Mesothelial cell of epicardium (in vitro differentiated cells): ENCODE measurements at regions not wholly inside any gene's neighbourhood (a gene's known extent, or its start where the extent isn't known, plus 50 kb on each side); places are given as distances from the start of the nearest gene placed in this dataset.

Experiments used
- DNase-seq, 2 experiments: peaks; one replicate each; pipeline ENCODE4 v3.0.0; 2021; ENCODE audit warnings: low spot score in 2 of 2; ENCODE audit not compliant: unreplicated experiment in 2 of 2
- H3K27ac Mint-ChIP-seq: 2 replicates; pipeline ENCODE4 v1.8.0; 2021; ENCODE audit warnings: mixed read lengths
- H3K27me3 Mint-ChIP-seq: 2 replicates; pipeline ENCODE4 v1.8.0; 2021; ENCODE audit warnings: low read depth, mixed read lengths
- H3K36me3 Mint-ChIP-seq: 2 replicates; pipeline ENCODE4 v1.8.0; 2021; ENCODE audit warnings: mixed read lengths
- H3K4me1 Mint-ChIP-seq: 2 replicates; pipeline ENCODE4 v1.8.0; 2021; ENCODE audit warnings: mixed read lengths
- H3K4me3 Mint-ChIP-seq: 2 replicates; pipeline ENCODE4 v1.8.0; 2021; ENCODE audit warnings: mild to moderate bottlenecking, moderate library complexity, mixed read lengths
- H3K9me3 Mint-ChIP-seq: 2 replicates; pipeline ENCODE4 v1.8.0; 2021; ENCODE audit warnings: mixed read lengths
- TF ChIP-seq, protein P1 (sequence below): fragments of 200-600 bp; sonication (generic); IDR thresholded peaks from one replicate; pipeline ENCODE4 v1.5.0; 2021; ENCODE audit warnings: antibody characterized with exemption; ENCODE audit not compliant: unreplicated experiment

DNA sequence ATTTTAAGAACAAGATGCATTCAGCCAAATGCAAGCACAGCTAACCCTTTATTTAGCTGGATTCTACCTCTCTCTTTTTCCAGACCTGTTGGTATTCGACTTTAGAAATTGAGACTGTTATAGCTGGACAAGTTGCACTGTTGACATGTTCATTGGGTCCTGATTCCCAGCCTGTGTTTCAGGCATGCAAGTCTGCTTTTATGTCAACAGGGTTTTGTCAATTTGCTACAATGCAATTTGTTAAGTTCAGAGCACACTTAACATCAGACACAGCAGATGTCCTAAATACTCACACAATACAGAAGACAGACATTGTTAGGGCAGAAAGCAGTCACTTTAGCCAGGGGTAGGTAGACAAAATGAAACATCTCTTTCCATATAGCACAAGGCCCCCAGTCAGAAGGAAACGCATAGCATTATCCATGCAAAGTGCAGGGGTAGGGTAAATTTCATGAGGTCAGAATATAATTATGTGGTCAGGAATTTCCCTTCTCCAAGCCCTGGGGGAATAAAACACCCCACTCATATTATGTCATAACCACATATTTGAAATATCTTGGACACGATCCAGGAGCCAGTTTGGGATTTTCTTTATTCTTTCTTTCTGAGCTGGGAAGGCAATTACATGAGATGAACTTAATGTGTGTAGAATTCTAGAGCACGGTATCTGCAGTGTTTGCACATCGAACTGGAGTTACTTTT is 504.1 kb downstream of the NTRK3 start:
- Mint-ChIP-seq H3K9me3 (no peaks in the 10 kb centered on the region), H3K27me3 (peaks cover 4% of the 10 kb centered on the region), H3K4me3 (no peak overlapping the region), H3K36me3 (no peaks in the 10 kb centered on the region), H3K27ac (peak overlapping the region; percentile 94), H3K4me1 (peaks cover 36% of the 10 kb centered on the region)
- TF ChIP-seq, protein P1, sequence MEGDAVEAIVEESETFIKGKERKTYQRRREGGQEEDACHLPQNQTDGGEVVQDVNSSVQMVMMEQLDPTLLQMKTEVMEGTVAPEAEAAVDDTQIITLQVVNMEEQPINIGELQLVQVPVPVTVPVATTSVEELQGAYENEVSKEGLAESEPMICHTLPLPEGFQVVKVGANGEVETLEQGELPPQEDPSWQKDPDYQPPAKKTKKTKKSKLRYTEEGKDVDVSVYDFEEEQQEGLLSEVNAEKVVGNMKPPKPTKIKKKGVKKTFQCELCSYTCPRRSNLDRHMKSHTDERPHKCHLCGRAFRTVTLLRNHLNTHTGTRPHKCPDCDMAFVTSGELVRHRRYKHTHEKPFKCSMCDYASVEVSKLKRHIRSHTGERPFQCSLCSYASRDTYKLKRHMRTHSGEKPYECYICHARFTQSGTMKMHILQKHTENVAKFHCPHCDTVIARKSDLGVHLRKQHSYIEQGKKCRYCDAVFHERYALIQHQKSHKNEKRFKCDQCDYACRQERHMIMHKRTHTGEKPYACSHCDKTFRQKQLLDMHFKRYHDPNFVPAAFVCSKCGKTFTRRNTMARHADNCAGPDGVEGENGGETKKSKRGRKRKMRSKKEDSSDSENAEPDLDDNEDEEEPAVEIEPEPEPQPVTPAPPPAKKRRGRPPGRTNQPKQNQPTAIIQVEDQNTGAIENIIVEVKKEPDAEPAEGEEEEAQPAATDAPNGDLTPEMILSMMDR, result no peak
- DNase-seq, result no peak

DNA sequence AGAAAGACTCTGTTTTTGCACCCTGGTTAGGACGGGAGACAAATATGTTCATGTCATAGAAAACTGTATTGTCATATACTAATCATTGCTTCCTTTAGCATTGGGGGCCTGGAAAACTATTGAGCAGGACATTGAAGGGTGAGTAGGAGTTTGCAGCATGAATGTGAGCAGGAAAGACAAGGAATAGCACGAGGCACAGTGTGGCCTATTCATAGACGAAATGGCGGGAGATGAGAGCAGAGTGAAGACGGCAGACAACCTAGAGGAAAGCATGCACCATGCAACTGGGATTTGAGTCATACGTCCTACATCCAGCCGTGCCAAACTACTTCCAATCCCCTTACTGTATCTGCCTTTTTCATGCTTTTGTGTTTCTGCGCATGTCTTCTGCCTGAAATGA is 508.1 kb downstream of the NTRK3 start:
- no peak for DNase-seq
- no peaks in the 10 kb centered on the region for H3K36me3 Mint-ChIP-seq
- no peak overlapping the region for H3K4me3 Mint-ChIP-seq
- peaks cover 36% of the 10 kb centered on the region for H3K4me1 Mint-ChIP-seq
- H3K9me3 Mint-ChIP-seq, result no peaks in the 10 kb centered on the region
- TF ChIP-seq, protein P1, result no peak
- no peak overlapping the region for H3K27ac Mint-ChIP-seq
- no peaks in the 10 kb centered on the region for H3K27me3 Mint-ChIP-seq

DNA sequence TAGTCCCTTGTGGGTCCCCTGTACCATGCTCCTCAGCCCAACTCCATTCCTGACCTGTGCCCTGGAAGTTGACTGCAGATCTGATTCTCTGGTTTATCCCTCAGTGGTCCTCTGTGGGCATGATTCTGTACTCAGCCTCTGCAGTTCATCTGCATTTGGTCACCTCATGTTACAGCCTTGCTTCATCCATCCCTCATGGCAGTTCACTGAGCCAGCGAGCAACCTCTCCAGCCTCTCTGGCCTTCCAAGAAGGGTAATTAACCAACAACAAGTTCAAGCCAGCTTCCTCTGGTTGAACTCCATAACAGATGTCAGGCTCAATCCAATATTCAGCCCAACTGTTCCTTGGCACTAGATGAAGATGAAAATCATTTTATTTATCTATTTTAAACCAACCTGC is 509.5 kb downstream of the NTRK3 start:
- Mint-ChIP-seq H3K27me3 (no peaks in the 10 kb centered on the region), H3K4me1 (peaks cover 22% of the 10 kb centered on the region), H3K4me3 (no peak overlapping the region), H3K36me3 (no peaks in the 10 kb centered on the region), H3K9me3 (no peaks in the 10 kb centered on the region), H3K27ac (no peak overlapping the region)
- no peak for DNase-seq
- TF ChIP-seq, protein P1, result no peak

DNA sequence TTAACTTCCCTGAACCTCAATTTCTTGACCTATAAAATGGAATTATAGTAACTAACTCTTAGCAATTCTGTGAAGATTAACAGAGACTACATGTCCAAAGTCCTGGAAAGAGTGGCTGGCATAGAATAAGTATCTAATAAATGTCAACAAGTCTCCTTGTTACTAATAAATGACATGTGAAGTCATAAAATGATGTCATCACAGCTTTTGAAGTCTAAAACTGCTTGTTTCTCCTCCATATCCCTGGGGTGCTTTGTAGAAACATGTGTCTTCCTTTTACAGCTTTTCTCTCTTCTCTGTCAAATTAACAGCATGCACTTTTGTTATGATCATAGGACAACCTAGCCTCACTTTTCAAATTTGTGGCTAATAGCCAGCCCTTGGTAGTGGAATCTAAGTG is 510.2 kb downstream of the NTRK3 start:
- no peak overlapping the region for H3K27ac Mint-ChIP-seq
- TF ChIP-seq, protein P1, result no peak
- no peaks in the 10 kb centered on the region for H3K9me3 Mint-ChIP-seq
- H3K4me3 Mint-ChIP-seq, result no peak overlapping the region
- DNase-seq, result no peak
- H3K27me3 Mint-ChIP-seq, result peaks cover 2% of the 10 kb centered on the region
- H3K36me3 Mint-ChIP-seq, result no peaks in the 10 kb centered on the region
- peaks cover 18% of the 10 kb centered on the region for H3K4me1 Mint-ChIP-seq

DNA sequence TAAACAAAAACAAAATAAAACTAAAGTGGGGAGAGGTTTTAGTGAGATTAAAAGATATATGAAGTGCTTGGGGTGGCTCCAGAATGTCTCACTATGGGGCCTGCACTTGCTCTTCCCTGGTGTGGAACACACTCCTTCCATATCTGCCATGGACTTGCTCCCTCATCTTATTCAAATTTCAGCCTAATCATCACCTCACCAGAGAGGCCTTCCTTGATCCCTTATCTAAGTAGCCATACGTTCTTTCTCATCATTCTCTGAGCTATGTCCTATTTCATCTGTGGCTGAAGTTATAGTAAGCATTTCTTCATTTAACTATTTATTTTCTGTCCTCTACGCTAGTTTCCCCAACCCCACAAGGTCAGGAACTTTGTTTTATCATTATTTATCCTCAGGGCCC is 511.7 kb downstream of the NTRK3 start:
- H3K36me3 Mint-ChIP-seq, result no peaks in the 10 kb centered on the region
- H3K9me3 Mint-ChIP-seq, result no peaks in the 10 kb centered on the region
- no peak for DNase-seq
- peaks cover 6% of the 10 kb centered on the region for H3K27me3 Mint-ChIP-seq
- TF ChIP-seq, protein P1, result no peak
- H3K4me3 Mint-ChIP-seq, result no peak overlapping the region
- no peak overlapping the region for H3K27ac Mint-ChIP-seq
- peaks cover 18% of the 10 kb centered on the region for H3K4me1 Mint-ChIP-seq
